ENCODE measurements at regions not wholly inside any gene's neighbourhood (a gene's known extent, or its start where the extent isn't known, plus 50 kb on each side); places are given as distances from the start of the nearest gene placed in this dataset.

DNA sequence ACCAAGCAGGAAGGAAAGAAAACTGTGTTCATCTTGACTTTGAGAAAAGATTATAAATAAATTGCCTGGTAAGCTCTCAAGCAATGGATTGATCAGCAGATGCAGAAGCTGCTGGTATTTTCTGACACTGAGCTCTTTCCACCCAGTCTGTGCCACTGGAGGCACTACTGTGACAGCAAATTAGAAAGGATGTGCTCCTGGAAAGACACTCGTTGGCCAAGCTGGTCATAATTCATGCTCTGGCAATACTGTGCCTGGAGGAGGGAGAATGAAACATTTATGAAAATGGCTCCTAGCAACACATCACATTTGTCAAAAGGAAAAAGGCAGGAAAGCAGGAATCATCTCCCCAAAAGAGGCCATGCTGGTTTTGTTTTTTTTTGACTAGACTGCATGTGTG lies 84.2 kb downstream of the CAVIN4 start:
- H3K4me3 ChIP-seq (ENCODE audit: low read depth, low read length), result no peak overlapping the region
- no peak for DNase-seq (ENCODE audit: low read depth)
- TF ChIP-seq, protein P1, sequence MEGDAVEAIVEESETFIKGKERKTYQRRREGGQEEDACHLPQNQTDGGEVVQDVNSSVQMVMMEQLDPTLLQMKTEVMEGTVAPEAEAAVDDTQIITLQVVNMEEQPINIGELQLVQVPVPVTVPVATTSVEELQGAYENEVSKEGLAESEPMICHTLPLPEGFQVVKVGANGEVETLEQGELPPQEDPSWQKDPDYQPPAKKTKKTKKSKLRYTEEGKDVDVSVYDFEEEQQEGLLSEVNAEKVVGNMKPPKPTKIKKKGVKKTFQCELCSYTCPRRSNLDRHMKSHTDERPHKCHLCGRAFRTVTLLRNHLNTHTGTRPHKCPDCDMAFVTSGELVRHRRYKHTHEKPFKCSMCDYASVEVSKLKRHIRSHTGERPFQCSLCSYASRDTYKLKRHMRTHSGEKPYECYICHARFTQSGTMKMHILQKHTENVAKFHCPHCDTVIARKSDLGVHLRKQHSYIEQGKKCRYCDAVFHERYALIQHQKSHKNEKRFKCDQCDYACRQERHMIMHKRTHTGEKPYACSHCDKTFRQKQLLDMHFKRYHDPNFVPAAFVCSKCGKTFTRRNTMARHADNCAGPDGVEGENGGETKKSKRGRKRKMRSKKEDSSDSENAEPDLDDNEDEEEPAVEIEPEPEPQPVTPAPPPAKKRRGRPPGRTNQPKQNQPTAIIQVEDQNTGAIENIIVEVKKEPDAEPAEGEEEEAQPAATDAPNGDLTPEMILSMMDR (conservative IDR thresholded peaks at IDR 0.05; ENCODE audit: low read depth, low read length), result no peak

DNA sequence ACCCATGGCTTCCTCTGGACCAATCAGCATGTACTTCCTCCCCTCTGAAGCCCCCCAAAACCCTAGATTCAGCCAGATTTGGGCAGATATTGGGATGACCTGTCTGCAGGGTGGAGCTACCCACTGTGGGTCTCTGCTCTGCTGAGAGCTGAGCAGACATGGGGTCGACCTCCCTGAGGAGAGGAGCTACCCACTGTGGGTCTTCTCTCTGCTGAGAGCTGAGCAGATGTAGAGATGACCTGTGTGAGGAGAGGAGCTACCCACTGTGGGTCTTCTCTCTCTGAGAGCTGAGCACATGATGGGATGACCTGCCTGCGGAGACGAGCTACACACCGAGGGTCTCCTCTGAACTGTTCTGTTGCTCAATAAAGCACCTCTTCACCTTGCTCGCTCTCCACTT lies 89.6 kb downstream of the CAVIN4 start:
- H3K4me3 ChIP-seq (ENCODE audit: low read depth, low read length), result no peak overlapping the region
- DNase-seq (ENCODE audit: low read depth), result no peak
- TF ChIP-seq, protein P1 (conservative IDR thresholded peaks at IDR 0.05; ENCODE audit: low read depth, low read length), result no peak

DNA sequence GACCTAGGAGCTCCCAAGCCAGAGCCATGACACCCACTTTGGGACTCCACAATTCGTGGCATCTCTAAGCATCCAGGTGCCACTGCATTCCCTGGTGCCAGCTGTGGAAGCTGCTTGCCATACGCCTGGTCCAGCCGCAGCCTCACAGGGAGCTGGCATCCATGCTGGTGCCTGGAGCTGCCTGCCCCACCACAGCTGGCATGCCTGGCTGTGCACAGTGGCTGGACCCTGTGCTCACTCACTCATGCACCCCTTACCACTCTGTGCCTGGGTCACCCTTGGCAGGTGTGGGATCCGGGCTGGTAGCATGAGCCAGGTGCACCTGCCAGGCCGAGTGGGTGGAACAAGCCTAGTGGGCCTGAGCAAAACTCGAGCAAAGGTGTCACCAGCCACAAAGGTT lies 90.1 kb downstream of the CAVIN4 start:
- no peak overlapping the region for H3K4me3 ChIP-seq (ENCODE audit: low read depth, low read length)
- TF ChIP-seq, protein P1 (conservative IDR thresholded peaks at IDR 0.05; ENCODE audit: low read depth, low read length), result no peak
- no peak for DNase-seq (ENCODE audit: low read depth)

- no peak for DNase-seq (ENCODE audit: low read depth)
Measured at GRCh38 chr9:100669968-100670367, 92.1 kb downstream of the CAVIN4 start.

GRCh38 chr9:100670719-100671118 lies 92.8 kb downstream of the CAVIN4 start:
- peak; percentile 48 for DNase-seq (ENCODE audit: low read depth)
- H3K4me3 ChIP-seq (ENCODE audit: low read depth, low read length), result no peak overlapping the region
- TF ChIP-seq, protein P1 (conservative IDR thresholded peaks at IDR 0.05; ENCODE audit: low read depth, low read length), result no peak

More at GRCh38 chr9:100669968-100670367, 92.1 kb downstream of the CAVIN4 start:
- TF ChIP-seq, protein P1 (conservative IDR thresholded peaks at IDR 0.05; ENCODE audit: low read depth, low read length), result no peak
- H3K4me3 ChIP-seq (ENCODE audit: low read depth, low read length), result no peak overlapping the region

DNA sequence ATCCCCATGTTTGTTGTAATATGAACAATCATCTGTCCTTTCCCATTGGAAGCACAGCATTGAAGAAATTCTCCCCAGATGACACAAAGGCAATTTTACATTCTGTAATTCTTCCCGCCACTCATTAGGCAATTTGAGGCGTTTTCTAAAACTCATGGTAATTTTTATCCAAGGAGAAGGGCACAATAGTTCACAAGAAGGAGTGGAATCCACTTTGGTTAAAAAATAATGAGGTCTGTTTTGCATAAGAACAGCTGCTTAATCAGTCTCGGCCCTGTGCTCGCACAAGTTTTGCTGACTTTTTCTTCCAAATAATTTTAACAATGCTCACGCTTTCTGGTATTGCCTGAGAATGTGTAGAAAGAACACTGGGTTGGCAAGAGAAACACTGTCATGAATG lies 94.0 kb downstream of the CAVIN4 start:
- DNase-seq (ENCODE audit: low read depth), result no peak
- TF ChIP-seq, protein P1 (conservative IDR thresholded peaks at IDR 0.05; ENCODE audit: low read depth, low read length), result no peak
- no peak overlapping the region for H3K4me3 ChIP-seq (ENCODE audit: low read depth, low read length)

DNA sequence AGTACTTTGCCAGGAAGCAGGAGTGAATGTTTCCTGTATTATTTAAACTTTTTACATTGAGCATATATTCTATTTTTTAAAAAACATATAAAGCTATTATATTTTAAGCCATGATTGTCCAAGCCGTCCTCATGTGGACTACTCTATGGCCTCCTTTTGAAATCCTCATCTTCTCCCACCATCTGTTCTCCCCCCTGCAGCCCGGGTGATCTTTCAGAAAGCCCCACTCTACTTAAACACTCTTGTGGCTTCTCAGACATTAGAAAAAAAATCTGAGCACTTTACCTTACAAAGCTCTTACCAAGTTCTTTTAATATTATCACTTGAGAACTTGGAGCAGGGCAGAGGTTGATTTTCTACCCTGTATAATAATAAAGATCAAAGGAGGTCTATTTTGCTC lies 95.4 kb downstream of the CAVIN4 start:
- no peak for DNase-seq (ENCODE audit: low read depth)
- H3K4me3 ChIP-seq (ENCODE audit: low read depth, low read length), result no peak overlapping the region
- TF ChIP-seq, protein P1 (conservative IDR thresholded peaks at IDR 0.05; ENCODE audit: low read depth, low read length), result no peak

Measured in epithelial cell of proximal tubule (primary cell).